Cardiac muscle cell (in vitro differentiated cells and primary cell): ENCODE measurements at regions not wholly inside any gene's neighbourhood (a gene's known extent, or its start where the extent isn't known, plus 50 kb on each side); places are given as distances from the start of the nearest gene placed in this dataset.

Experiments
- DNase-seq, 2 donors: peaks; one replicate each; pipeline versions ENCODE4 v3.0.0 to v3.0.0-alpha.2; 2010 to 2017; ENCODE audit warnings: low read depth in 1 of 2, low spot score in 1 of 2
- H3K27ac ChIP-seq: fragments of 200-600 bp; sonication (generic); 2 replicates; pipeline ENCODE4 v1.5.1; 2016
- H3K27me3 ChIP-seq: fragments of 200-600 bp; sonication (generic); 2 replicates; pipeline ENCODE4 v1.6.0; 2016; ENCODE audit warnings: control low read depth
- H3K36me3 ChIP-seq: fragments of 200-600 bp; sonication (generic); 2 replicates; pipeline ENCODE4 v1.5.1; 2016; ENCODE audit warnings: control low read depth
- H3K4me1 ChIP-seq: fragments of 200-600 bp; sonication (generic); 2 replicates; pipeline ENCODE4 v1.8.1; 2017; ENCODE audit warnings: low read depth, mild to moderate bottlenecking, mixed run types
- H3K4me3 ChIP-seq: fragments of 200-600 bp; sonication (generic); 2 replicates; pipeline ENCODE4 v1.5.1; 2016; ENCODE audit warnings: mild to moderate bottlenecking
- H3K9me3 ChIP-seq: fragments of 200-600 bp; sonication (generic); 2 replicates; pipeline ENCODE4 v1.5.1; 2017; ENCODE audit warnings: low read depth, mild to moderate bottlenecking, control low read depth
- CTCF ChIP-seq: IDR thresholded peaks from 2 replicates; pipeline ENCODE4 v1.5.1; 2012; ENCODE audit warnings: low read depth, mild to moderate bottlenecking, low read length

DNA sequence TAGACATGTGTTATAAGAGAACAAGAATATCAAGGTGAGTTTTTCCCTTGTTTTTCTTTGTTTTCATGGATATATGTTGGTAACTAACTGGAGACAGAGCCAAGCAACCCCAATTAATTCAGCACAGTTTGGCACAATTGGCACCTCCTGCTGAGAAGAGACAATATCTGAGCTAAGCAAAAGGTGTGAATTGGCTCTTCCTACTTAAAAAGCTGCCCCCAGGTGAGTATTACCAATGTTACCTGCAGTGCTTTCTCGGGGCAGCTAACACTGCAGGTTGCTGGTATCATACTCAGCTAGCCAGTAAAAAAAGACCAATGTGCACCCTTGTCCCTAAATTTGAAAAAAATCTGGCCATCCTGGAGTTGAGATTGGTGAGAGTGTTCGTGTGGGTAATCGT, 871.2 kb upstream of the TENM3 start:
- Histone ChIP-seq H3K4me1 (no peaks in the 10 kb centered on the region), H3K9me3 (no peaks in the 10 kb centered on the region), H3K27ac (no peak overlapping the region), H3K4me3 (no peak overlapping the region), H3K36me3 (no peaks in the 10 kb centered on the region), H3K27me3 (no peaks in the 10 kb centered on the region)
- no peak for DNase-seq
- no peak for TF ChIP-seq CTCF

DNA sequence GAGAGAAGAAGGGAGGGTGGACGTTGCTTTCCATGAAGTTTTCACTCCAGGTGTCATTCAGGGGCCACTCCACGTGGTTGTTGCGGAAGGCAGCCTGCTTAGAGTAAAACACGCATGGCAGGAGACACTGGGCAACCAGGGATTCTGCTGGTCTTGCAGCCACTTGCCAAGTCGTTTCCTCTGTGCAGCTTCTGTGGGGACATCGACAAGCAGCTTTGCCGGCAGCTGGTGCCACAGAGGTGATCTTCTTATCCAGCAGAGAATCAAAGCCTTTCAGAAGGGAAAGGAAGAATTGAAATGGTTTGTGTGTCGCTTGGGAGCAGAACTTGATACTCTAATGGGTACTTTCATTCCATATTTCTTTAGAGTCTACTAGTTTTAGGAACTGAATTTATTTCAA, 867.1 kb upstream of the TENM3 start:
- no peak for TF ChIP-seq CTCF
- no peak for DNase-seq
- H3K36me3 ChIP-seq: no peaks in the 10 kb centered on the region
- H3K27me3 ChIP-seq: no peaks in the 10 kb centered on the region
- no peaks in the 10 kb centered on the region for H3K4me1 ChIP-seq
- H3K27ac ChIP-seq: no peak overlapping the region
- H3K9me3 ChIP-seq: no peaks in the 10 kb centered on the region
- H3K4me3 ChIP-seq: no peak overlapping the region

- H3K27ac ChIP-seq: no peak overlapping the region
- no peaks in the 10 kb centered on the region for H3K4me1 ChIP-seq
Observed at GRCh38 chr4:181388061-181388460, 855.1 kb upstream of the TENM3 start.

GRCh38 chr4:181416966-181417365, 826.2 kb upstream of the TENM3 start:
- H3K9me3 ChIP-seq: no peaks in the 10 kb centered on the region
- DNase-seq: no peak
- H3K27me3 ChIP-seq: no peaks in the 10 kb centered on the region
- no peak overlapping the region for H3K4me3 ChIP-seq
- no peaks in the 10 kb centered on the region for H3K36me3 ChIP-seq
- no peak overlapping the region for H3K27ac ChIP-seq
- no peak for TF ChIP-seq CTCF
- no peaks in the 10 kb centered on the region for H3K4me1 ChIP-seq

More at GRCh38 chr4:181388061-181388460, 855.1 kb upstream of the TENM3 start:
- no peaks in the 10 kb centered on the region for H3K27me3 ChIP-seq
- no peak overlapping the region for H3K4me3 ChIP-seq
- no peak for TF ChIP-seq CTCF
- no peaks in the 10 kb centered on the region for H3K9me3 ChIP-seq
- no peak for DNase-seq
- H3K36me3 ChIP-seq: no peaks in the 10 kb centered on the region

GRCh38 chr4:181418496-181418895, 824.7 kb upstream of the TENM3 start:
- DNase-seq: peak in 1 of 2 donors; percentile 32
- TF ChIP-seq CTCF: no peak
- H3K4me1 ChIP-seq: no peaks in the 10 kb centered on the region
- no peak overlapping the region for H3K4me3 ChIP-seq
- H3K9me3 ChIP-seq: no peaks in the 10 kb centered on the region
- no peaks in the 10 kb centered on the region for H3K36me3 ChIP-seq
- no peaks in the 10 kb centered on the region for H3K27me3 ChIP-seq
- no peak overlapping the region for H3K27ac ChIP-seq

- no peak overlapping the region for H3K4me3 ChIP-seq
- no peak overlapping the region for H3K27ac ChIP-seq
- H3K4me1 ChIP-seq: no peaks in the 10 kb centered on the region
- no peaks in the 10 kb centered on the region for H3K9me3 ChIP-seq
- no peaks in the 10 kb centered on the region for H3K36me3 ChIP-seq
- no peaks in the 10 kb centered on the region for H3K27me3 ChIP-seq
- no peak for TF ChIP-seq CTCF
- DNase-seq: no peak
Observed at GRCh38 chr4:181420950-181421349, 822.3 kb upstream of the TENM3 start.
